Cardiac muscle cell (in vitro differentiated cells and primary cell): ENCODE measurements at regions not wholly inside any gene's neighbourhood (a gene's known extent, or its start where the extent isn't known, plus 50 kb on each side); places are given as distances from the start of the nearest gene placed in this dataset.

ENCODE experiments used
- DNase-seq, 2 donors: peaks; one replicate each; pipeline versions ENCODE4 v3.0.0 to v3.0.0-alpha.2; 2010 to 2017; ENCODE audit warnings: low read depth in 1 of 2, low spot score in 1 of 2
- H3K27ac ChIP-seq: fragments of 200-600 bp; sonication (generic); 2 replicates; pipeline ENCODE4 v1.5.1; 2016
- H3K27me3 ChIP-seq: fragments of 200-600 bp; sonication (generic); 2 replicates; pipeline ENCODE4 v1.6.0; 2016; ENCODE audit warnings: control low read depth
- H3K36me3 ChIP-seq: fragments of 200-600 bp; sonication (generic); 2 replicates; pipeline ENCODE4 v1.5.1; 2016; ENCODE audit warnings: control low read depth
- H3K4me1 ChIP-seq: fragments of 200-600 bp; sonication (generic); 2 replicates; pipeline ENCODE4 v1.8.1; 2017; ENCODE audit warnings: low read depth, mild to moderate bottlenecking, mixed run types
- H3K4me3 ChIP-seq: fragments of 200-600 bp; sonication (generic); 2 replicates; pipeline ENCODE4 v1.5.1; 2016; ENCODE audit warnings: mild to moderate bottlenecking
- H3K9me3 ChIP-seq: fragments of 200-600 bp; sonication (generic); 2 replicates; pipeline ENCODE4 v1.5.1; 2017; ENCODE audit warnings: low read depth, mild to moderate bottlenecking, control low read depth
- TF ChIP-seq, protein P1 (sequence below): IDR thresholded peaks from 2 replicates; pipeline ENCODE4 v1.5.1; 2012; ENCODE audit warnings: low read depth, mild to moderate bottlenecking, low read length

- TF ChIP-seq, protein P1, sequence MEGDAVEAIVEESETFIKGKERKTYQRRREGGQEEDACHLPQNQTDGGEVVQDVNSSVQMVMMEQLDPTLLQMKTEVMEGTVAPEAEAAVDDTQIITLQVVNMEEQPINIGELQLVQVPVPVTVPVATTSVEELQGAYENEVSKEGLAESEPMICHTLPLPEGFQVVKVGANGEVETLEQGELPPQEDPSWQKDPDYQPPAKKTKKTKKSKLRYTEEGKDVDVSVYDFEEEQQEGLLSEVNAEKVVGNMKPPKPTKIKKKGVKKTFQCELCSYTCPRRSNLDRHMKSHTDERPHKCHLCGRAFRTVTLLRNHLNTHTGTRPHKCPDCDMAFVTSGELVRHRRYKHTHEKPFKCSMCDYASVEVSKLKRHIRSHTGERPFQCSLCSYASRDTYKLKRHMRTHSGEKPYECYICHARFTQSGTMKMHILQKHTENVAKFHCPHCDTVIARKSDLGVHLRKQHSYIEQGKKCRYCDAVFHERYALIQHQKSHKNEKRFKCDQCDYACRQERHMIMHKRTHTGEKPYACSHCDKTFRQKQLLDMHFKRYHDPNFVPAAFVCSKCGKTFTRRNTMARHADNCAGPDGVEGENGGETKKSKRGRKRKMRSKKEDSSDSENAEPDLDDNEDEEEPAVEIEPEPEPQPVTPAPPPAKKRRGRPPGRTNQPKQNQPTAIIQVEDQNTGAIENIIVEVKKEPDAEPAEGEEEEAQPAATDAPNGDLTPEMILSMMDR = no peak
- H3K36me3 ChIP-seq = no peaks in the 10 kb centered on the region
- no peaks in the 10 kb centered on the region for H3K27me3 ChIP-seq
- no peak overlapping the region for H3K27ac ChIP-seq
- no peaks in the 10 kb centered on the region for H3K4me1 ChIP-seq
- H3K9me3 ChIP-seq = no peaks in the 10 kb centered on the region
- H3K4me3 ChIP-seq = no peak overlapping the region
- DNase-seq = peak in 1 of 2 donors; percentile 30
These were observed 54.1 kb upstream of the IBSP start for GRCh38 chr4:87745064-87745807.

DNA sequence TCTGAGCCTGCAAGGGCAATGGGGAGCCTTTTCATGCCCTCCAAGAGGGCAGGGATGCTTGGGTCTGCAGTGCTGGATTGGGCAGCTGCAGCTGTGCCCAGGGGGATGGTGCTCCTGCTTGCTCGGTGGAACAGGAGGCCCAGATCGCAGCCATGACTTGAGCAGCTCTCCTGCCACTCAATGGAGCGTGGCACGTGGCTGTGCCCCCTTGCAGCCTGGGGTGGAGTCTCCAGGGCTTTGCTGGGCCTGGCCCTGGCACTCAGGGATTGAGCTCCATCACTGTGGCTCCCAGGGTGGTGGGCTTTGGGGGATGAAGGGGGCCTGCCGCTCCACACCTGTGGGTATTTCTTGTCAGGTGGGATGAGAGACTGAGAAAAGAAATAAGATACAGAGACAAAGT is 53.4 kb upstream of the IBSP start:
- Histone ChIP-seq H3K4me1 (no peaks in the 10 kb centered on the region), H3K27me3 (no peaks in the 10 kb centered on the region), H3K36me3 (no peaks in the 10 kb centered on the region), H3K9me3 (no peaks in the 10 kb centered on the region), H3K27ac (no peak overlapping the region), H3K4me3 (no peak overlapping the region)
- TF ChIP-seq, protein P1 = no peak
- no peak for DNase-seq
